ENCODE measurements at regions not wholly inside any gene's neighbourhood (a gene's known extent, or its start where the extent isn't known, plus 50 kb on each side); places are given as distances from the start of the nearest gene placed in this dataset.
"Not testable (repeated sequence)": the region's sequence is repeated elsewhere in the genome, so short reads cannot be mapped to it uniquely, and the experiment has no call there.

GRCh38 chr10:30763918-30764317 is 134.4 kb upstream of the LYZL2 start:
- DNase-seq (ENCODE audit: low spot score): no peak

- DNase-seq (ENCODE audit: low spot score): no peak
Measured at GRCh38 chr10:30762620-30763019, 133.1 kb upstream of the LYZL2 start.

- DNase-seq (ENCODE audit: low spot score): no peak
Measured at GRCh38 chr10:30759423-30759822, 129.9 kb upstream of the LYZL2 start.

GRCh38 chr10:30758338-30758737 is 128.8 kb upstream of the LYZL2 start:
- no peak for DNase-seq (ENCODE audit: low spot score)

GRCh38 chr10:30756896-30757295 is 127.3 kb upstream of the LYZL2 start:
- no peak for DNase-seq (ENCODE audit: low spot score)

GRCh38 chr10:30756151-30756550 is 126.6 kb upstream of the LYZL2 start:
- no peak for DNase-seq (ENCODE audit: low spot score)

GRCh38 chr10:30755441-30755953 is 125.9 kb upstream of the LYZL2 start:
- DNase-seq (ENCODE audit: low spot score): peak; percentile 48

- DNase-seq (ENCODE audit: low spot score): no peak
Measured at GRCh38 chr10:30752481-30752881, 122.9 kb upstream of the LYZL2 start.

- peak; percentile 77 for DNase-seq (ENCODE audit: low spot score)
Measured at GRCh38 chr10:30751678-30752331, 122.3 kb upstream of the LYZL2 start.

GRCh38 chr10:30750971-30751677 is 121.6 kb upstream of the LYZL2 start:
- no peak for DNase-seq (ENCODE audit: low spot score)

- no peak for DNase-seq (ENCODE audit: low spot score)
Measured at GRCh38 chr10:30749385-30749784, 119.8 kb upstream of the LYZL2 start.

GRCh38 chr10:30748152-30748973 is 118.8 kb upstream of the LYZL2 start:
- no peak for DNase-seq (ENCODE audit: low spot score)

- DNase-seq (ENCODE audit: low spot score): peak; percentile 48
Measured at GRCh38 chr10:30747633-30748032, 118.1 kb upstream of the LYZL2 start.

- DNase-seq (ENCODE audit: low spot score): no peak
Measured at GRCh38 chr10:30745953-30746352, 116.4 kb upstream of the LYZL2 start.

GRCh38 chr10:30744106-30744505 is 114.6 kb upstream of the LYZL2 start:
- no peak for DNase-seq (ENCODE audit: low spot score)

- no peak for DNase-seq (ENCODE audit: low spot score)
Measured at GRCh38 chr10:30743586-30743985, 114.0 kb upstream of the LYZL2 start.

- DNase-seq (ENCODE audit: low spot score): no peak
Measured at GRCh38 chr10:30742471-30742870, 112.9 kb upstream of the LYZL2 start.

GRCh38 chr10:30740774-30741173 is 111.2 kb upstream of the LYZL2 start:
- DNase-seq (ENCODE audit: low spot score): not testable (repeated sequence)

- no peak for DNase-seq (ENCODE audit: low spot score)
Measured at GRCh38 chr10:30738416-30738815, 108.9 kb upstream of the LYZL2 start.

- no peak for DNase-seq (ENCODE audit: low spot score)
Measured at GRCh38 chr10:30737931-30738391, 108.4 kb upstream of the LYZL2 start.

- DNase-seq (ENCODE audit: low spot score): peak; percentile 89
Measured at GRCh38 chr10:30736685-30737232, 107.2 kb upstream of the LYZL2 start.

- no peak for DNase-seq (ENCODE audit: low spot score)
Measured at GRCh38 chr10:30734901-30735300, 105.3 kb upstream of the LYZL2 start.
